ENCODE measurements at regions not wholly inside any gene's neighbourhood (a gene's known extent, or its start where the extent isn't known, plus 50 kb on each side); places are given as distances from the start of the nearest gene placed in this dataset.

GRCh38 chr13:33376212-33376611 is 90.7 kb upstream of the STARD13 start:
- Histone ChIP-seq H3K27me3 (no peaks in the 10 kb centered on the region), H3K27ac (no peak overlapping the region), H3K9me3 (peaks cover 0 to 4% (median 0%) of the 10 kb centered on the region in 11 donors), H3K36me3 (no peaks in the 10 kb centered on the region), H3K4me3 (no peak overlapping the region), H3K4me1 (peaks cover 0 to 4% (median 0%) of the 10 kb centered on the region in 9 donors)
- ATAC-seq (no peak), DNase-seq (no peak)
- WGBS, 2 donors = 100% methylated on average over 1 of the region's 1 CpG
- TF ChIP-seq CTCF (IDR thresholded peaks at IDR 0.05) = no peak
- intact Hi-C loops (cut with DNase I) = no loop called here

- TF ChIP-seq CTCF (IDR thresholded peaks at IDR 0.05) = no peak
- WGBS, 2 donors = 84 to 86% methylated on average over 4 of the region's 4 CpGs
- Histone ChIP-seq H3K36me3 (no peaks in the 10 kb centered on the region), H3K27me3 (no peaks in the 10 kb centered on the region), H3K4me3 (no peak overlapping the region), H3K9me3 (peaks cover 0 to 4% (median 0%) of the 10 kb centered on the region in 11 donors), H3K27ac (no peak overlapping the region), H3K4me1 (peaks cover 0 to 4% (median 0%) of the 10 kb centered on the region in 9 donors)
- ATAC-seq (no peak), DNase-seq (no peak)
- intact Hi-C loops (cut with DNase I) = no loop called here
These were observed 91.9 kb upstream of the STARD13 start for GRCh38 chr13:33377411-33377810.

- no peak for DNase-seq
- H3K9me3 ChIP-seq = peaks cover 0 to 4% (median 0%) of the 10 kb centered on the region in 11 donors
- intact Hi-C loops (cut with DNase I) = no loop called here
- no peaks in the 10 kb centered on the region for H3K27me3 ChIP-seq
- H3K27ac ChIP-seq = no peak overlapping the region
- H3K4me1 ChIP-seq = peaks cover 0 to 1% (median 0%) of the 10 kb centered on the region in 9 donors
- no peak overlapping the region for H3K4me3 ChIP-seq
- H3K36me3 ChIP-seq = no peaks in the 10 kb centered on the region
- TF ChIP-seq CTCF (IDR thresholded peaks at IDR 0.05) = no peak
- no peak for ATAC-seq
These were observed 92.3 kb upstream of the STARD13 start for GRCh38 chr13:33377825-33378224.

DNA sequence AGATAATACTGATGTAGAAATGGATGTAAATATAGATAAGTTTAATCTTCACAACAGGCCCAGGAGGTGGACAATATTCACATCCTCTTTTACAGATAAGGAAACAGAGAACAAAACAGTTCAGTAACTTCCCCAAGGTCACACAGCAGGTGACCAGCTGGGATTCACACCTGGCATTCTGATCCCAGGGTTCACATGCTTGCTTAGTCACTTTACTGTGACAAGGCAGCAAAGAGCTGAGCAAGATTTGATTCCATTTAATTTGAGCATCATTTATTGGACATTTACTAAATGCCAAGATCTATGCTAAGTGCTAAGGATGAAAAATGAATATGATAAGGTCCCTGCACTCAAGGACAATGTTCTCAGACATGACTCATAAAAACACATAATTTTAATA is 94.1 kb upstream of the STARD13 start:
- H3K36me3 ChIP-seq = no peaks in the 10 kb centered on the region
- H3K27me3 ChIP-seq = no peaks in the 10 kb centered on the region
- H3K4me3 ChIP-seq = no peak overlapping the region
- ATAC-seq (no peak), DNase-seq (no peak)
- intact Hi-C loops (cut with DNase I) = no loop called here
- TF ChIP-seq CTCF (IDR thresholded peaks at IDR 0.05) = no peak
- peaks cover 0 to 4% (median 0%) of the 10 kb centered on the region in 11 donors for H3K9me3 ChIP-seq
- H3K4me1 ChIP-seq = peaks cover 0 to 2% (median 0%) of the 10 kb centered on the region in 9 donors
- no peak overlapping the region for H3K27ac ChIP-seq
